ENCODE measurements at regions not wholly inside any gene's neighbourhood (a gene's known extent, or its start where the extent isn't known, plus 50 kb on each side); places are given as distances from the start of the nearest gene placed in this dataset.

DNA sequence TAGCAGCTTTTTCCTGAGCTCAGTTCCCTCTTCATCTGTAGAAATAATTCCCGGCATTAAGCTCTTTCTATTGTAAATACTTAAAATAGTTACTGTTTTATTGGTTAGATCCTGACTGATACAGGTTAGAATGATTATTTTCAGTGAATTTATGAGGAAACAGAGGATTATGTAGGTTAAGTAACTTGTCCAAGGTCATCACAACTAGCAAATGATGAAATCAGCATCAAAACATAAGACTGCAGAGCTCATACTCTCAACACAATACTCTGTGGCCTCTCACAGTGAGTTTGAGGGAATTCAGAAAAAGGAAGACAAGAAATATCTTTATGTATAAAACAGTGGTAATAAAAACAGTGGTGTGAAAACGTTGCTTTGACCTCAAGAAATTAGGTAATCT lies 113.2 kb upstream of the DLX2 start:
- TF ChIP-seq POLR2AphosphoS5 (IDR thresholded peaks at IDR 0.05) (no peak), POLR2A (IDR thresholded peaks at IDR 0.05) (no peak)
- TF ChIP-seq, protein P1, sequence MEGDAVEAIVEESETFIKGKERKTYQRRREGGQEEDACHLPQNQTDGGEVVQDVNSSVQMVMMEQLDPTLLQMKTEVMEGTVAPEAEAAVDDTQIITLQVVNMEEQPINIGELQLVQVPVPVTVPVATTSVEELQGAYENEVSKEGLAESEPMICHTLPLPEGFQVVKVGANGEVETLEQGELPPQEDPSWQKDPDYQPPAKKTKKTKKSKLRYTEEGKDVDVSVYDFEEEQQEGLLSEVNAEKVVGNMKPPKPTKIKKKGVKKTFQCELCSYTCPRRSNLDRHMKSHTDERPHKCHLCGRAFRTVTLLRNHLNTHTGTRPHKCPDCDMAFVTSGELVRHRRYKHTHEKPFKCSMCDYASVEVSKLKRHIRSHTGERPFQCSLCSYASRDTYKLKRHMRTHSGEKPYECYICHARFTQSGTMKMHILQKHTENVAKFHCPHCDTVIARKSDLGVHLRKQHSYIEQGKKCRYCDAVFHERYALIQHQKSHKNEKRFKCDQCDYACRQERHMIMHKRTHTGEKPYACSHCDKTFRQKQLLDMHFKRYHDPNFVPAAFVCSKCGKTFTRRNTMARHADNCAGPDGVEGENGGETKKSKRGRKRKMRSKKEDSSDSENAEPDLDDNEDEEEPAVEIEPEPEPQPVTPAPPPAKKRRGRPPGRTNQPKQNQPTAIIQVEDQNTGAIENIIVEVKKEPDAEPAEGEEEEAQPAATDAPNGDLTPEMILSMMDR (IDR thresholded peaks at IDR 0.05 in 8 of 11, conservative IDR thresholded peaks at IDR 0.05 in 3 of 11), result no peak
- Histone ChIP-seq H3K27me3 (replicated peaks in 1 of 7) (no peaks in the 10 kb centered on the region), H3K4me1 (peaks cover 0 to 15% (median 4%) of the 10 kb centered on the region in 6 donors), H3K4me3 (no peak overlapping the region), H3K27ac (no peak overlapping the region), H3K36me3 (no peaks in the 10 kb centered on the region), H3K9me3 (no peaks in the 10 kb centered on the region)
- 46 to 58% (median 54%) methylated on average over 2 of the region's 2 CpGs for WGBS, 5 donors
- intact Hi-C loops (cut with DNase I; ENCODE audit: low total_unique reads), result no loop called here
- DNase-seq, result no peak

DNA sequence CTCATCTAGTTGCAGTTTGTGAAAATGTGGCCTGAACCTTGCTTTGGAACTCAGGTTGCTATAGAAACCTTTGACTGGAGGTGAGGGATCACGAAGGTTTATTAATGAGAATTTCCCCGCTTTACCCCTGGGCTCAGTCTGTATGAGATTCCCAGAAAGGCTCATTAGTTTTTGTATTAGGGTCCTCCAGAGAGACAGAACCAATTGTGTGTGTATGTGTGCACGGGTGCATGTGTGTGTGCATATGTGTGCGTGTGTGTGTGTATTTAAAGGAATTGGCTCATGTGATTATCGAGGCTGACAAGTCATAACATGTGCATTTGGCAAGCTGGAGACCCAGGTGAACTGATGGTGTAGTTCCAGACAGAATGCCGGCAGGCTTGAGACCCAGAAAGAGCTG lies 113.8 kb upstream of the DLX2 start:
- no peak for DNase-seq
- Histone ChIP-seq H3K4me3 (no peak overlapping the region), H3K4me1 (peaks cover 0 to 15% (median 4%) of the 10 kb centered on the region in 6 donors), H3K9me3 (no peaks in the 10 kb centered on the region), H3K36me3 (no peaks in the 10 kb centered on the region), H3K27me3 (replicated peaks in 1 of 7) (peaks cover 0 to 3% (median 0%) of the 10 kb centered on the region in 7 donors), H3K27ac (no peak overlapping the region)
- intact Hi-C loops (cut with DNase I; ENCODE audit: low total_unique reads), result no loop called here
- WGBS, 5 donors, result 91 to 95% (median 93%) methylated on average over 6 of the region's 6 CpGs
- no peak for TF ChIP-seq POLR2A (IDR thresholded peaks at IDR 0.05)
- TF ChIP-seq POLR2AphosphoS5 (IDR thresholded peaks at IDR 0.05), result no peak
- TF ChIP-seq, protein P1 (IDR thresholded peaks at IDR 0.05 in 8 of 11, conservative IDR thresholded peaks at IDR 0.05 in 3 of 11), result no peak

DNA sequence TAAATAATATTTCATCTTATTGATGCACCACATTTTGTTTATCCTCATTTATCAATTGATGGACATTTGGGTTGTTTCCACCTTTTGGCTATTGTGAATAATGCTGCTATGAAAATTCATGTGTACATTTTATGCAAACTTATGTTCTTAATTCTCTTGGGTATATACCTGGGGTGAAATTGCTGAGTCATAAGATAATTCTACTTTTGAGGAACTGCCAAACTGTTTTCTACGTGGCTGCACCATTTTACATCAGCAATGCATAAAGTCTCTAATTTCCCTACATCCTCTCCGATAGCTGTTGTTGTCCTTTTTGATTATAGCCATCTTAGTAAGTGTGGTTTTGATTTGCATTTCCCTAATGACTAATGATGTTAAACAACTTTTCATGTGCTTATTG lies 116.5 kb upstream of the DLX2 start:
- Histone ChIP-seq H3K36me3 (no peaks in the 10 kb centered on the region), H3K27me3 (replicated peaks in 1 of 7) (peaks cover 0 to 3% (median 0%) of the 10 kb centered on the region in 7 donors), H3K4me3 (no peak overlapping the region), H3K9me3 (no peaks in the 10 kb centered on the region), H3K4me1 (peaks cover 0 to 15% (median 4%) of the 10 kb centered on the region in 6 donors), H3K27ac (no peak overlapping the region)
- intact Hi-C loops (cut with DNase I; ENCODE audit: low total_unique reads), result no loop called here
- DNase-seq, result no peak
- TF ChIP-seq, protein P1 (IDR thresholded peaks at IDR 0.05 in 8 of 11, conservative IDR thresholded peaks at IDR 0.05 in 3 of 11), result no peak
- TF ChIP-seq POLR2A (IDR thresholded peaks at IDR 0.05) (no peak), POLR2AphosphoS5 (IDR thresholded peaks at IDR 0.05) (no peak)
- WGBS, 5 donors, result 42 to 63% (median 52%) methylated on average over 2 of the region's 2 CpGs

DNA sequence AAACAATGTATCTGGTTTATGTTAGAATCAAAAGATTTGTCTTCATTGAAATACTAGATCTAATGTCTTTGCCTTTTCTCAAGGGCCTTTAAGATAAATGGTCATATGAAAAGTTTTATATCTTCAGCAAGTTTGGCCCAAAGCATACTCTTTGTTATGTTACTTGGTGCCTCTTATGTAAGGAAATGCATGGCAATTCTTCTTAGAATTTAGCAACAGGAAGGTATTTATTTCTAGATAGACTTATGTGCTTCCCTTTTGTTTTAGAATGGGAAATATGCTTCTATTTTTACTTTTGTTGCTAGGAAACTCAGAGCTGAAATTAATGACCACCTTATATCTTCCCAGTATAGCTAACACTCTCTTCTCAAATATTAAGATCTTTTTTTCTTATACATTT lies 117.4 kb upstream of the DLX2 start:
- TF ChIP-seq POLR2AphosphoS5 (IDR thresholded peaks at IDR 0.05) (no peak), POLR2A (IDR thresholded peaks at IDR 0.05) (no peak)
- TF ChIP-seq, protein P1 (IDR thresholded peaks at IDR 0.05 in 8 of 11, conservative IDR thresholded peaks at IDR 0.05 in 3 of 11), result no peak
- no peak overlapping the region for H3K4me3 ChIP-seq
- intact Hi-C loops (cut with DNase I; ENCODE audit: low total_unique reads), result no loop called here
- no peaks in the 10 kb centered on the region for H3K36me3 ChIP-seq
- no peak for DNase-seq
- H3K27me3 ChIP-seq (replicated peaks in 1 of 7), result peaks cover 0 to 3% (median 0%) of the 10 kb centered on the region in 7 donors
- no peaks in the 10 kb centered on the region for H3K9me3 ChIP-seq
- no peak overlapping the region for H3K27ac ChIP-seq
- H3K4me1 ChIP-seq, result peaks cover 0 to 15% (median 4%) of the 10 kb centered on the region in 6 donors

Data from spleen (tissue), 11 donors.